SK-N-SH (cell line): ENCODE measurements at regions not wholly inside any gene's neighbourhood (a gene's known extent, or its start where the extent isn't known, plus 50 kb on each side); places are given as distances from the start of the nearest gene placed in this dataset.

Experiments
- CHD2 ChIP-seq: fragments of 150-350 bp; IDR thresholded peaks from 2 replicates; pipeline ENCODE4 v1.6.1; 2018; ENCODE audit warnings: low read length; ENCODE audit not compliant: partially characterized antibody
- CTCF ChIP-seq: fragments of 200-600 bp; sonication (generic); IDR thresholded peaks from 2 replicates; pipeline ENCODE4 v1.6.1; 2017; ENCODE audit warnings: antibody characterized with exemption, mild to moderate bottlenecking, moderate library complexity
- EP300 ChIP-seq, 2 experiments: IDR thresholded peaks; 2 replicates each; pipeline versions ENCODE4 v1.4.0 to v1.6.1; 2012; ENCODE audit warnings: borderline replicate concordance in 1 of 2, low read depth in 1 of 2, low read length in 1 of 2
- EZH2phosphoT487 ChIP-seq: fragments of 200-600 bp; sonication (generic); IDR thresholded peaks from 2 replicates; pipeline ENCODE4 v1.6.1; 2017; ENCODE audit warnings: low read depth, mixed run types, mild to moderate bottlenecking, antibody characterized with exemption, moderate library complexity, borderline replicate concordance
- GATA2 ChIP-seq: sonication (generic); formaldehyde crosslinking; IDR thresholded peaks from 2 replicates; pipeline ENCODE4 v1.5.0; 2020; ENCODE audit warnings: mild to moderate bottlenecking, missing genetic modification reagents
- MXI1 ChIP-seq: IDR thresholded peaks from 2 replicates; pipeline ENCODE4 v1.6.1; 2012; ENCODE audit warnings: mild to moderate bottlenecking, low read depth, low read length, improper control_type of control experiment
- POLR2AphosphoS5 ChIP-seq: IDR thresholded peaks from 2 replicates; pipeline ENCODE4 v1.6.1; 2012; ENCODE audit warnings: low read depth, low read length
- RCOR1 ChIP-seq: fragments of 150-350 bp; IDR thresholded peaks from 2 replicates; pipeline ENCODE4 v1.6.1; 2017; ENCODE audit warnings: antibody characterized with exemption, low read length
- RFX5 ChIP-seq: IDR thresholded peaks from 2 replicates; pipeline ENCODE4 v1.6.1; 2012; ENCODE audit warnings: mild to moderate bottlenecking, improper control_type of control experiment, low read length

- peak in 1 of 2 experiments; percentile 27; a peak in 1 of 4 replicates for TF ChIP-seq EP300 (IDR thresholded peaks at IDR 0.05; ENCODE audit: borderline replicate concordance in 1 of 2, low read depth in 1 of 2, low read length in 1 of 2)
- no peak for TF ChIP-seq RCOR1
- TF ChIP-seq GATA2 (CRISPR knock-in tag): no peak
- TF ChIP-seq CTCF: no peak
- TF ChIP-seq MXI1: no peak
- TF ChIP-seq POLR2AphosphoS5: no peak
- TF ChIP-seq CHD2: no peak
- no peak for TF ChIP-seq RFX5
- no peak for TF ChIP-seq EZH2phosphoT487
Measured at GRCh38 chr14:29321646-29322045, 555.1 kb downstream of the FOXG1 start.
